ENCODE measurements at regions not wholly inside any gene's neighbourhood (a gene's known extent, or its start where the extent isn't known, plus 50 kb on each side); places are given as distances from the start of the nearest gene placed in this dataset.

- Histone ChIP-seq H3K27me3 (ENCODE audit: insufficient read depth, low read depth, low read length) (no peaks in the 10 kb centered on the region), H3K79me2 (replicated peaks; ENCODE audit: insufficient read depth, low read length) (no peaks in the 10 kb centered on the region), H3K9me3 (ENCODE audit: low read length) (no peaks in the 10 kb centered on the region), H3K36me3 (ENCODE audit: insufficient read depth, low read length) (no peaks in the 10 kb centered on the region), H3K4me3 (ENCODE audit: low read length) (no peak overlapping the region), H3K9ac (ENCODE audit: low read length) (no peak overlapping the region), H3K9me2 (ENCODE audit: insufficient read depth, low read length) (no peaks in the 10 kb centered on the region), H3F3A (ENCODE audit: insufficient read depth, low read length, poor library complexity, severe bottlenecking) (no peaks in the 10 kb centered on the region), H4K20me1 (ENCODE audit: insufficient read depth) (no peaks in the 10 kb centered on the region), H2AFZ (ENCODE audit: low read depth, low read length) (no peak overlapping the region), H3K27ac (ENCODE audit: low read length) (no peak overlapping the region), H3K4me2 (ENCODE audit: low read length) (no peak overlapping the region)
- TF ChIP-seq EP300 (conservative IDR thresholded peaks at IDR 0.05; ENCODE audit: poor library complexity, severe bottlenecking) (no peak), SMC3 (conservative IDR thresholded peaks at IDR 0.05; ENCODE audit: poor library complexity) (no peak), TAF1 (IDR thresholded peaks at IDR 0.05; ENCODE audit: low read depth) (no peak), CTCF (IDR thresholded peaks at IDR 0.05; ENCODE audit: poor library complexity, severe bottlenecking) (no peak), RAD21 (conservative IDR thresholded peaks at IDR 0.05) (no peak), REST (IDR thresholded peaks at IDR 0.05; ENCODE audit: borderline replicate concordance) (no peak), MXI1 (conservative IDR thresholded peaks at IDR 0.05; ENCODE audit: poor library complexity, severe bottlenecking) (no peak), POLR2AphosphoS5 (IDR thresholded peaks at IDR 0.05) (no peak), EZH2 (IDR thresholded peaks at IDR 0.05; ENCODE audit: borderline replicate concordance, insufficient read depth, low read length, poor library complexity, severe bottlenecking) (no peak)
Observed at GRCh38 chr7:20021831-20022230, 195.4 kb downstream of the MACC1 start.

DNA sequence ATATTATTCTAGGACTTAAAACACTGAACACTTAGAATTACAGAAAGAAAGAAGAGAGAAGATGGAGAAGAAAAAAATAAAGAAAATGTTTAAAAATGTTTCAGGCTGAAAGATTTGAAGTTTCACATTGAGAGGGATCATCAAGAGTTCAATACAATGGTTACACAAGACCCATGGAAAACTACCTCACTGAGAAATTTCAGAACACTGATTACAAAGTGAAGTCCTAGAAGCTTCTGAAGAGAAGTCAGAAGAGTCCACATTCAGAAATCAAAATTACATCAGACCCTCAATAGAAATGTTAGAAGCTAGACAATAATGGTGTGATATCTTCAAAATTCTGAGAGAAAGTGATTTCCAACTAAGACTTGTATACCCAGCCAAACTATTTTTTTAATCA, 196.1 kb downstream of the MACC1 start:
- Histone ChIP-seq H3K4me3 (ENCODE audit: low read length) (no peak overlapping the region), H3K9me3 (ENCODE audit: low read length) (no peaks in the 10 kb centered on the region), H3K9me2 (ENCODE audit: insufficient read depth, low read length) (no peaks in the 10 kb centered on the region), H3F3A (ENCODE audit: insufficient read depth, low read length, poor library complexity, severe bottlenecking) (no peaks in the 10 kb centered on the region), H3K36me3 (ENCODE audit: insufficient read depth, low read length) (no peaks in the 10 kb centered on the region), H3K4me2 (ENCODE audit: low read length) (no peak overlapping the region), H4K20me1 (ENCODE audit: insufficient read depth) (no peaks in the 10 kb centered on the region), H3K27me3 (ENCODE audit: insufficient read depth, low read depth, low read length) (no peaks in the 10 kb centered on the region), H2AFZ (ENCODE audit: low read depth, low read length) (no peak overlapping the region), H3K27ac (ENCODE audit: low read length) (no peak overlapping the region), H3K9ac (ENCODE audit: low read length) (no peak overlapping the region), H3K79me2 (replicated peaks; ENCODE audit: insufficient read depth, low read length) (no peaks in the 10 kb centered on the region)
- TF ChIP-seq EP300 (conservative IDR thresholded peaks at IDR 0.05; ENCODE audit: poor library complexity, severe bottlenecking) (no peak), POLR2AphosphoS5 (IDR thresholded peaks at IDR 0.05) (no peak), CTCF (IDR thresholded peaks at IDR 0.05; ENCODE audit: poor library complexity, severe bottlenecking) (no peak), REST (IDR thresholded peaks at IDR 0.05; ENCODE audit: borderline replicate concordance) (no peak), TAF1 (IDR thresholded peaks at IDR 0.05; ENCODE audit: low read depth) (no peak), MXI1 (conservative IDR thresholded peaks at IDR 0.05; ENCODE audit: poor library complexity, severe bottlenecking) (no peak), EZH2 (IDR thresholded peaks at IDR 0.05; ENCODE audit: borderline replicate concordance, insufficient read depth, low read length, poor library complexity, severe bottlenecking) (no peak), SMC3 (conservative IDR thresholded peaks at IDR 0.05; ENCODE audit: poor library complexity) (no peak), RAD21 (conservative IDR thresholded peaks at IDR 0.05) (no peak)

All from neural cell (in vitro differentiated cells).